ENCODE measurements at regions not wholly inside any gene's neighbourhood (a gene's known extent, or its start where the extent isn't known, plus 50 kb on each side); places are given as distances from the start of the nearest gene placed in this dataset.
"Not testable (repeated sequence)": the region's sequence is repeated elsewhere in the genome, so short reads cannot be mapped to it uniquely, and the experiment has no call there.

DNA sequence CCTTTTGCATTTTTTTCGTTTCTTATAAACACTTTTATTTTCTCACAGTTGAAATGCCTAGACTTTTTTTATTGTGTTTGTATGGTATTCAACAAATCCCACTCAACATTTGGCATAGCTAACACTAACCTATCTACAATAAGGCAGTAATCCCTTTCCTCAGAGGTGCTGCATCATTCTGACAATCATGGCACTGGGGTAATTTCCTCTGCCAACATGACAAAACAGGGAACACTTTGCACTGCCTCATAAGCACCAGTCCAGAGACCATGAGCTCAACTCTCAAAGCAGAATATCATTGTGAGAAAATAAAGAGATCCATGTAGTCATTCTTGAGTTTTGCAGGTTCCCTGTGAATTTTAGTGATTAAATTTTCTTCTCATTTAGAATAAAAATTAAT, 183.8 kb upstream of the INTU start:
- no peak for DNase-seq (ENCODE audit: low read depth)
- TF ChIP-seq, protein P1, sequence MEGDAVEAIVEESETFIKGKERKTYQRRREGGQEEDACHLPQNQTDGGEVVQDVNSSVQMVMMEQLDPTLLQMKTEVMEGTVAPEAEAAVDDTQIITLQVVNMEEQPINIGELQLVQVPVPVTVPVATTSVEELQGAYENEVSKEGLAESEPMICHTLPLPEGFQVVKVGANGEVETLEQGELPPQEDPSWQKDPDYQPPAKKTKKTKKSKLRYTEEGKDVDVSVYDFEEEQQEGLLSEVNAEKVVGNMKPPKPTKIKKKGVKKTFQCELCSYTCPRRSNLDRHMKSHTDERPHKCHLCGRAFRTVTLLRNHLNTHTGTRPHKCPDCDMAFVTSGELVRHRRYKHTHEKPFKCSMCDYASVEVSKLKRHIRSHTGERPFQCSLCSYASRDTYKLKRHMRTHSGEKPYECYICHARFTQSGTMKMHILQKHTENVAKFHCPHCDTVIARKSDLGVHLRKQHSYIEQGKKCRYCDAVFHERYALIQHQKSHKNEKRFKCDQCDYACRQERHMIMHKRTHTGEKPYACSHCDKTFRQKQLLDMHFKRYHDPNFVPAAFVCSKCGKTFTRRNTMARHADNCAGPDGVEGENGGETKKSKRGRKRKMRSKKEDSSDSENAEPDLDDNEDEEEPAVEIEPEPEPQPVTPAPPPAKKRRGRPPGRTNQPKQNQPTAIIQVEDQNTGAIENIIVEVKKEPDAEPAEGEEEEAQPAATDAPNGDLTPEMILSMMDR (IDR thresholded peaks at IDR 0.05; ENCODE audit: insufficient read depth, low read depth, low read length, missing control alignments): no peak
- no peak overlapping the region for H3K4me3 ChIP-seq (ENCODE audit: low read depth, low read length)

DNA sequence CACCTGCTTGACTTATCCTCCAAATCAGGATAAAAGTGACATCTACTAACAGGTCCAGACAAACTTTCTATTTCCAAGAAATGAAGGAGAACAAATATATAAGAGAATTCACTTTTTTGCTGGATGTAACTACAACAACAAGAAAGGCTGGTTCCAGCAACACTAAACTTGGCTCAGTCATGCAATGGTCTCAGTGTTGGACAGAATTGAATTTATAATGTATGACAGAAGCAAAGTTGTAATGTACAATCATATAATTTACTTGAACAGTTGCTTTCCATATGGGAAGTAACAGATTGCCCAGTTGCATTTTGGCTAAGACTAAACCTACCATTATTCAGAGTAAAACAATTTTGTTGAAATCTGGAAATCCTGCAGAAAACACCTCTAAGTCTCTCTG, 183.3 kb upstream of the INTU start:
- no peak overlapping the region for H3K4me3 ChIP-seq (ENCODE audit: low read depth, low read length)
- no peak for DNase-seq (ENCODE audit: low read depth)
- TF ChIP-seq, protein P1 (IDR thresholded peaks at IDR 0.05; ENCODE audit: insufficient read depth, low read depth, low read length, missing control alignments): no peak

DNA sequence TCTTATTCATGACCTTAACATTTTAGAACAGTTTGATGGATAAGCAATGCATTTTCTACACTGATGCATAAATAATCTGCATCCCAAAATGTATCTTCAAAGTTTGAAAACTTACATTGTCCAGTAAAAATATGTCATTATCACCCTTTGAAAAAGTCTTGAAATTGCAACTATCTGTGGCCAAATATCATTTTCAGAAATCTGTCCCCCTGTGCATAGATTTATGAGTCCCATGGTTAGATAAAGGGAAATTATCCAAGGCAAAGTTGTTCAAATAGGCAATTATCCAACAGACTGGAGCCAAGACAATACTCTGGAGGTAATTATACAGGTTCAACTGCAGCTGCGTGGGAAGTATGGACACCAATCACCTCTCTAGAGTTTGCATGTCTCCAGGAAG, 182.5 kb upstream of the INTU start:
- TF ChIP-seq, protein P1 (IDR thresholded peaks at IDR 0.05; ENCODE audit: insufficient read depth, low read depth, low read length, missing control alignments): no peak
- no peak overlapping the region for H3K4me3 ChIP-seq (ENCODE audit: low read depth, low read length)
- DNase-seq (ENCODE audit: low read depth): no peak

DNA sequence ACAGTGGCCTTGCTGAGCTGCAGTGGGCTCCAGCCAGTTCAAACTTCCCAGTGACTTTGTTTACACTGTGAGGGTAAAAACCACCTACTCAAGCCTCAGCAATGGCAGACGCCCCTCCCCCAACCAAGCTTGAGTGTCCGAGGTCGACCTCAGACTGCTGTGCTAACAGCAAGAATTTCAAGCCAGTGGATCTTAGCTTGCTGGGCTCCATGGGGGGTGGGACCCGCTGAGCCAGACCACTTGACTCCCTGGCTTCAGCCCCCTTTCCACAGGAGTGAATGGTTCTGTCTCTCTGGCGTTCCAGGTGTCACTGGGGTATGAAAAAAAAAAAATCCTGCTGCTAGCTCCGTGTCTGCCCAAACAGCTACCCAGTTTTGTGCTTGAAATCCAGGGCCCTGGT, 168.9 kb upstream of the INTU start:
- DNase-seq (ENCODE audit: low read depth): no peak
- no peak overlapping the region for H3K4me3 ChIP-seq (ENCODE audit: low read depth, low read length)
- TF ChIP-seq, protein P1 (IDR thresholded peaks at IDR 0.05; ENCODE audit: insufficient read depth, low read depth, low read length, missing control alignments): no peak

DNA sequence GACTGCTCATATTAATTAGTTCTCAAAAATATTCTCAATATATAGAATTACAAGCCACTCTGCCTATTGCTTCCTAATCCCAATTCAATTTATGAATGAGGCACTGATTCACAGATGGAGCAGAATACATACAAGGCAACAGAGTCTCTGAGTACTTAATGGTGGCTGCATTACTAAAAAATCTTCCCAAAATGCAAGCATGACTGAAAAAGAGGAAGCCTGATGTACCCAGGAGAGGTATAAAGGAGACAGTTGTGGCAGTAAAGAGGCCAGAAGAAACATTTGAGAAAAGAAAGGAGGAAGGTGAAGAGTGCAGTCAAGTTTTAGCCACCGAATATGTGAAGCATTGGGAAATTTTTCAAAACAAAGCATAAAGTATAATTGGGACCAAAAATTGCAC, 163.2 kb upstream of the INTU start:
- H3K4me3 ChIP-seq (ENCODE audit: low read depth, low read length): no peak overlapping the region
- TF ChIP-seq, protein P1 (IDR thresholded peaks at IDR 0.05; ENCODE audit: insufficient read depth, low read depth, low read length, missing control alignments): no peak
- DNase-seq (ENCODE audit: low read depth): no peak

DNA sequence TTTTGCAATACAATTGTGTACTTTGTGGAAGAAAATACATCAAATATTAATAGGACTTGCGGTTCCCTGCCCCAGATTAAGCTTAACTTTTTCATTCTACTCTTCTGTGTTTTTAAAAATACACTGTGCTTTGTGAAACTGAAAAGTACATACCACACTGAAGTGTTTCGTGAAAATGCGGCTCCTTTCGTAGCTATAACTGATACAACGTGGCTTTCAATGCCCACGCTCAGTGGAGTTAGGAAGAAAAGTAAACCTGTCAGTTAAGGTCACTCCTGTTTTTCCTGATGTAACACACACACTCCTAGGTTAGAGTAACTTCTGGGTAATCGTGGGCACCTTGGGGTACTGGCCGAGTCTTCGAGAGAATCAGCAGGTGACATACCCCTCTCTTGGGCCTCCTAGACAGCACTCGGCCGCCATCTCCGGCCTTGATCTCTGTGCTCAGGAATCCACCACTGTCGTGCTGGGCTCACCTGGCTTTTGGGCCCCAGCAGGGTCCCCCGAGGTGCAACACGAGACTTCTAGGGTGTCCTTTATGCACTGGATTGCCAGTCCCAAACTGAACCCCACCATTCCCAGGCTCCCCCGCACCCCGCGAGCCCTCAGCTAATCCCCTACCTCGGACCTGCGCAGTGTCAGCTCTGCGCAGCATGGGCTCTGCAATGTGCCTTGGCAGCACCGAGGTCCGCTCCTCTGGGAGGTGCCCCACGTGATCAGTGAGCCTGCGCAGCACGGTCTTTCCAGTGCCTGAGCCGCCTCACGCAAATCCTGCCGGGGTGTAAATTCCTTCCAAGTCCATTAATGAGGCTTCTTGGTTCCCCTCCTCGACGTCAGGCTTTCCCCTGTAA, 162.6 kb upstream of the INTU start:
- DNase-seq (ENCODE audit: low read depth): no peak
- TF ChIP-seq, protein P1 (IDR thresholded peaks at IDR 0.05; ENCODE audit: insufficient read depth, low read depth, low read length, missing control alignments): no peak
- no peak overlapping the region for H3K4me3 ChIP-seq (ENCODE audit: low read depth, low read length)

DNA sequence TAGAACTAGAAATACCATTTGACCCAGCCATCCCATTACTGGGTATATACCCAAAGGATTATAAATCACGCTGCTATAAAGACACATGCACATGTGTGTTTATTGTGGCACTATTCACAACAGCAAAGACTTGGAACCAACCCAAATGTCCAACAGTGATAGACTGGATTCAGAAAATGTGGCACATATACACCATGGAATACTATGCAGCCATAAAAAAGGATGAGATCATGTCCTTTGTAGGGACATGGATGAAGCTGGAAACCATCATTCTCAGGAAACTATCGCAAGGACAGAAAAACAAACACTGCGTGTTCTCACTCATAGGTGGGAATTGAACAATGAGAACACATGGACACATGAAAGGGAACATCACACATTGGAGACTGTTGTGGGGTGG, 154.5 kb upstream of the INTU start:
- not testable (repeated sequence) for DNase-seq (ENCODE audit: low read depth)

More for the DNA sequence above, 154.5 kb upstream of the INTU start:
- H3K4me3 ChIP-seq (ENCODE audit: low read depth, low read length): not testable (repeated sequence)

Measured in GM12865 (cell line).